ENCODE measurements at regions not wholly inside any gene's neighbourhood (a gene's known extent, or its start where the extent isn't known, plus 50 kb on each side); places are given as distances from the start of the nearest gene placed in this dataset.
"Not testable (repeated sequence)": the region's sequence is repeated elsewhere in the genome, so short reads cannot be mapped to it uniquely, and the experiment has no call there.

- DNase-seq: no peak
Observed at GRCh38 chr5:171542525-171543140, 123.2 kb downstream of the FGF18 start.

GRCh38 chr5:171543148-171543815 lies 123.8 kb downstream of the FGF18 start:
- no peak for DNase-seq

- no peak for DNase-seq
Observed at GRCh38 chr5:171544913-171545765, 125.7 kb downstream of the FGF18 start.

- no peak for DNase-seq
Observed at GRCh38 chr5:171549274-171549673, 129.8 kb downstream of the FGF18 start.

GRCh38 chr5:171553817-171554216 lies 134.4 kb downstream of the FGF18 start:
- not testable (repeated sequence) for DNase-seq

- DNase-seq: no peak
Observed at GRCh38 chr5:171555160-171555559, 135.7 kb downstream of the FGF18 start.

- no peak for DNase-seq
Observed at GRCh38 chr5:171562822-171563221, 143.4 kb downstream of the FGF18 start.

- DNase-seq: no peak
Observed at GRCh38 chr5:171568389-171568788, 148.9 kb downstream of the FGF18 start.

GRCh38 chr5:171569065-171569712 lies 149.7 kb downstream of the FGF18 start:
- no peak for DNase-seq

GRCh38 chr5:171570244-171570825 lies 150.9 kb downstream of the FGF18 start:
- no peak for DNase-seq

- no peak for DNase-seq
Observed at GRCh38 chr5:171571663-171572062, 152.2 kb downstream of the FGF18 start.

- DNase-seq: no peak
Observed at GRCh38 chr5:171573021-171573420, 153.6 kb downstream of the FGF18 start.

GRCh38 chr5:171573451-171574225 lies 154.2 kb downstream of the FGF18 start:
- DNase-seq: no peak

GRCh38 chr5:171574376-171574775 lies 154.9 kb downstream of the FGF18 start:
- no peak for DNase-seq

GRCh38 chr5:171575386-171575785 lies 155.9 kb downstream of the FGF18 start:
- no peak for DNase-seq

- DNase-seq: no peak
Observed at GRCh38 chr5:171575808-171576207, 156.4 kb downstream of the FGF18 start.

- DNase-seq: no peak
Observed at GRCh38 chr5:171577042-171577758, 157.8 kb downstream of the FGF18 start.

- no peak for DNase-seq
Observed at GRCh38 chr5:171578049-171578828, 158.8 kb downstream of the FGF18 start.

GRCh38 chr5:171578829-171579491 lies 159.5 kb downstream of the FGF18 start:
- DNase-seq: no peak

- DNase-seq: peak; percentile 30
Observed at GRCh38 chr5:171579976-171580411, 160.5 kb downstream of the FGF18 start.
